ENCODE measurements at regions not wholly inside any gene's neighbourhood (a gene's known extent, or its start where the extent isn't known, plus 50 kb on each side); places are given as distances from the start of the nearest gene placed in this dataset.

GRCh38 chr4:128517096-128517738, 229.6 kb upstream of the PGRMC2 start:
- Mint-ChIP-seq H3K36me3 (ENCODE audit: low read depth) (peaks cover 3% of the 10 kb centered on the region), H3K27ac (peak overlapping the region; percentile 20), H3K27me3 (no peaks in the 10 kb centered on the region), H3K9me3 (peaks cover 9% of the 10 kb centered on the region), H3K4me1 (peaks cover 27% of the 10 kb centered on the region), H3K4me3 (no peak overlapping the region)
- DNase-seq (no peak), ATAC-seq (no peak)

DNA sequence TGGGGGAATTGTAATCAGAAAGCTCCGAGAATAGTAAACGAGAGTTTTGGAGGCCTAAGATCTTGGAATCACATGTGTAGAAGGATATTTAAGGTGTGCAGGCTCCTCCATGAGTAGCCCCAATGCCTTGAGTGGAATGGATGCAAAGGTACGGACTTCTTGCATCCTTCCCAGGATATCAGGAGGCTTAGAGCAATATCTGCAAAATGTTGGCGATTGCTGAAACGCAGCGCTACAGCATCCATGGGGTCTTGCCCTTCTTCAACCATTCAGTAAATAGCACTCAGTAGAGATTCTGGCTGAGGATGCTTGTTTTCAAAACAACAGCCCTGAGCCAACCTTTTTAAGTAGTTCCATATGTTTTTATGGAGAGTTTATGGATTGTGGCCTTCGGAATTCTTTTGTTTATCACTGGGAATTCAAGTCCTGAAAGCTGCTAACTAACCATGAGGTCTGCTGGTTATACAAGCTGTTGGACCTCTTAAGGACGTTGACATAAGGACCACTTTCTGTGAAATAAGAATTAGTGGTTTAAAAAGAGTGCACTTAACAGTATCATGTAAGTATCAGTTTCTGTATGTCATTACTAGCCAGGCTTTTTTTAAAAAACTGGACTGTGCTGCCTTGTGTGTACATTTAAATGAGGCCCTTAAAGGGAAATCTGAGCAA, 228.8 kb upstream of the PGRMC2 start:
- Mint-ChIP-seq H3K4me1 (peaks cover 27% of the 10 kb centered on the region), H3K36me3 (ENCODE audit: low read depth) (peaks cover 3% of the 10 kb centered on the region), H3K27ac (no peak overlapping the region), H3K27me3 (no peaks in the 10 kb centered on the region), H3K4me3 (no peak overlapping the region), H3K9me3 (peaks cover 9% of the 10 kb centered on the region)
- ATAC-seq: no peak
- no peak for DNase-seq

GRCh38 chr4:128513664-128514484, 226.3 kb upstream of the PGRMC2 start:
- peaks cover 3% of the 10 kb centered on the region for H3K36me3 Mint-ChIP-seq (ENCODE audit: low read depth)
- no peaks in the 10 kb centered on the region for H3K27me3 Mint-ChIP-seq
- H3K9me3 Mint-ChIP-seq: peaks cover 9% of the 10 kb centered on the region
- DNase-seq: no peak
- H3K4me1 Mint-ChIP-seq: peaks cover 27% of the 10 kb centered on the region
- peak overlapping the region; percentile 75 for H3K27ac Mint-ChIP-seq
- H3K4me3 Mint-ChIP-seq: peak overlapping the region; percentile 35
- ATAC-seq: peak; percentile 23

DNA sequence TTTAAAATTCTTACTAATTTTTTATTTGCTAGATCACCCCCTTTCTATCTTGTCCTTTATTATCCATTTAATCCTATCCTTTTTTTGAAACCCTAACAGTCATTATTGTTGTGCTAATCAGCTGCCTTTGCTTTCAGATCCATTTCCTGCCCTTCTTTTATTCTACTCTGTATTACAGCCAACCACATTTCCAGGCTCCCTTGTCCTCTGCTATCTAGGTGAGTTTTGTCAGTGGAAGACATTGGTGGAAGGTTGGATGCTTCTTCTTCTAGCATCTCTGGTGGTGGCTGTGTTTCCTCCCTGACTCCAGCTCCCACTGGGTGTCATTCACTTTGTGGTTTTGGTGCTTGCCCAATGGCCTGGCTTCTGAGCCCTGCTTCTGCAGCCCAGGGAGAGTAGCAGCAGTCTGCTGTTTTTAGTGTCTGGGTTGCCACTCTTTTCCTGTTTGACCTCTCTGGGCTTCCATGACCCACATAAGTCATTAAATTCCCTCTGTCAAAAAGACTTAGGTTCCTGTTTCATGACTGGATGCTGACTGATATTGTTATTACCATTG, 225.2 kb upstream of the PGRMC2 start:
- ATAC-seq: no peak
- peaks cover 3% of the 10 kb centered on the region for H3K36me3 Mint-ChIP-seq (ENCODE audit: low read depth)
- H3K4me3 Mint-ChIP-seq: no peak overlapping the region
- peaks cover 9% of the 10 kb centered on the region for H3K9me3 Mint-ChIP-seq
- no peaks in the 10 kb centered on the region for H3K27me3 Mint-ChIP-seq
- no peak for DNase-seq
- no peak overlapping the region for H3K27ac Mint-ChIP-seq
- peaks cover 18% of the 10 kb centered on the region for H3K4me1 Mint-ChIP-seq

DNA sequence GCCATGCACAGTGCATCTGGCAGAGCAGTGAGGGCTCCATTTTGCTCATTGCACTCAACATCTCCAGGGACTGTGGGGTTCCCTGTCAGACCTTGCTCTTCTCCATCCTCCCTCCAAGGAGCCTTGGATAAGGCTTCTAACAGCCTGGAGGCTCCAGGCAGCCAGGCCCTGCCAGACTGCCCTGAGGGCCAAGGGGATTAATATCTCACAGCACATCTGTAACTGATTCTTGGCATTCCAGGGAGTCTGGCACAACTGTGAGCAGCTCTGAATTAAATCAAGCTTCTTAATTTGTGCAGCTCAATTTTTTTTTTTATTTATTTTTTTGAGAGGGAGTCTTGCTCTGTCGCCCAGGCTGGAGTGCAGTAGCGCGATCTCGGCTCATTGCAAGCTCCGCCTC, 224.5 kb upstream of the PGRMC2 start:
- Mint-ChIP-seq H3K9me3 (peaks cover 9% of the 10 kb centered on the region), H3K4me3 (no peak overlapping the region), H3K27me3 (no peaks in the 10 kb centered on the region), H3K4me1 (peaks cover 11% of the 10 kb centered on the region), H3K36me3 (ENCODE audit: low read depth) (peaks cover 3% of the 10 kb centered on the region), H3K27ac (no peak overlapping the region)
- DNase-seq (no peak), ATAC-seq (no peak)

GRCh38 chr4:128510850-128511249, 223.2 kb upstream of the PGRMC2 start:
- DNase-seq: no peak
- no peak for ATAC-seq
- Mint-ChIP-seq H3K9me3 (peaks cover 9% of the 10 kb centered on the region), H3K36me3 (ENCODE audit: low read depth) (peaks cover 3% of the 10 kb centered on the region), H3K4me3 (no peak overlapping the region), H3K4me1 (peaks cover 11% of the 10 kb centered on the region), H3K27ac (no peak overlapping the region), H3K27me3 (no peaks in the 10 kb centered on the region)

DNA sequence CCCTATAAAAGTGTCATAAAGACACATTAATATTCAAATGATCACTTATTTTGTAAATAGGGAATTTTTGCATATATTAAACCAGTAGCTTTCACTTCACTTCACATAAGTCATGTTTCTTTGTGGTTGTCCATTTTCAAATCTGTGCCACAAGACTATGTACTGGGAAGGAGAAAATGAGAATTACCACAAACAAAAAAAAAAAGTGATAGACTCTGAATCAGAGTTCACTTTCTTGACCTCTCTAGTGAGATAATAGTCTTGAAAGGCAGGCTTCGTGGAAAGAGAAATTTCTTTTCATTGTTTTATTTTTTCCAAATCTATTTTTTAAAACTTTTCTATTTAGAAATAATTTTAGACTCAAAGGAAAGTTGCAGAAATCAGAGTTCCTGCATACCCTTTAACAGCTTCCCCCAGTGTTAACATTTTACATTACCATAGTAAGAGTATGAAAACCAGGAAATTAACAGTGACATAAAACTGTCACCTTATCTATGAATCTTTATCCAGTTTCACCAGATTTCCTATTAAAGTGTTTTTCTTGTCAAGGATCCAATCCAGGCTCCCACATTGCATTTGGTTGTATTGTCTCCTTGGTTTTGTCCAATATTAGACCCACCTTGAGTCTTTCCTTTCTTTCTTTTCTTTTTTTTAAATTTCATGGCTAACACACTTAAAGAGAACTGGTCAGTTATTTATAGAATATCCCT, 215.4 kb upstream of the PGRMC2 start:
- Mint-ChIP-seq H3K4me3 (no peak overlapping the region), H3K9me3 (peaks cover 10% of the 10 kb centered on the region), H3K27ac (no peak overlapping the region), H3K36me3 (ENCODE audit: low read depth) (peaks cover 2% of the 10 kb centered on the region), H3K27me3 (no peaks in the 10 kb centered on the region), H3K4me1 (no peaks in the 10 kb centered on the region)
- ATAC-seq (no peak), DNase-seq (no peak)

GRCh38 chr4:128501239-128501638, 213.6 kb upstream of the PGRMC2 start:
- no peak overlapping the region for H3K27ac Mint-ChIP-seq
- H3K27me3 Mint-ChIP-seq: no peaks in the 10 kb centered on the region
- peaks cover 20% of the 10 kb centered on the region for H3K9me3 Mint-ChIP-seq
- no peak overlapping the region for H3K4me3 Mint-ChIP-seq
- H3K4me1 Mint-ChIP-seq: no peaks in the 10 kb centered on the region
- H3K36me3 Mint-ChIP-seq (ENCODE audit: low read depth): peaks cover 4% of the 10 kb centered on the region
- DNase-seq (no peak), ATAC-seq (no peak)

- H3K27me3 Mint-ChIP-seq: no peaks in the 10 kb centered on the region
- no peak overlapping the region for H3K27ac Mint-ChIP-seq
- no peaks in the 10 kb centered on the region for H3K4me1 Mint-ChIP-seq
- DNase-seq: no peak
- peaks cover 13% of the 10 kb centered on the region for H3K9me3 Mint-ChIP-seq
- no peak for ATAC-seq
- H3K4me3 Mint-ChIP-seq: no peak overlapping the region
- H3K36me3 Mint-ChIP-seq (ENCODE audit: low read depth): peaks cover 2% of the 10 kb centered on the region
These were observed 200.6 kb upstream of the PGRMC2 start for GRCh38 chr4:128488055-128488705.

- Mint-ChIP-seq H3K4me3 (no peak overlapping the region), H3K36me3 (ENCODE audit: low read depth) (peaks cover 2% of the 10 kb centered on the region), H3K27ac (no peak overlapping the region), H3K9me3 (peaks cover 6% of the 10 kb centered on the region), H3K27me3 (no peaks in the 10 kb centered on the region), H3K4me1 (no peaks in the 10 kb centered on the region)
- ATAC-seq: no peak
- no peak for DNase-seq
These were observed 197.3 kb upstream of the PGRMC2 start for GRCh38 chr4:128484896-128485295.

DNA sequence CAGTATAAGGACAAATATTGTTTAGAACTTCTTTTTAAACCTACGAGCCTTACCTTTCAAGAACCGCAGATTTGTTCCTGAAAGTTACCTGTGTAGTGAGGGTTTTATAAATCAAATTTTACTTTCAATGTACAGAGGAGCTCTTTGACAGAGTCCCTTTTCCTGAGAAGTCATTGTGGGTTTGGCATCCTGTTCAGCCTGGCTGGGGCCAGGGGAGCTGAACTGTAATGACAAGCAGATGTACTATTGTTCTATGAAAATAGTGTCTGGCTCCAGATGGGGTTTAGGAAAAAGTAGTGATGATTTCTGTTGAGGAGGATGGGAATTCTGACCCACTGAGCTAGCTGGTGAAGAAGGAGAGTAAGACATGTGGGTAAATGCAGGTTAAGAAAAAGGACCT, 196.2 kb upstream of the PGRMC2 start:
- Mint-ChIP-seq H3K4me3 (no peak overlapping the region), H3K9me3 (peaks cover 6% of the 10 kb centered on the region), H3K27me3 (no peaks in the 10 kb centered on the region), H3K4me1 (no peaks in the 10 kb centered on the region), H3K36me3 (ENCODE audit: low read depth) (peaks cover 2% of the 10 kb centered on the region), H3K27ac (no peak overlapping the region)
- DNase-seq (no peak), ATAC-seq (no peak)

DNA sequence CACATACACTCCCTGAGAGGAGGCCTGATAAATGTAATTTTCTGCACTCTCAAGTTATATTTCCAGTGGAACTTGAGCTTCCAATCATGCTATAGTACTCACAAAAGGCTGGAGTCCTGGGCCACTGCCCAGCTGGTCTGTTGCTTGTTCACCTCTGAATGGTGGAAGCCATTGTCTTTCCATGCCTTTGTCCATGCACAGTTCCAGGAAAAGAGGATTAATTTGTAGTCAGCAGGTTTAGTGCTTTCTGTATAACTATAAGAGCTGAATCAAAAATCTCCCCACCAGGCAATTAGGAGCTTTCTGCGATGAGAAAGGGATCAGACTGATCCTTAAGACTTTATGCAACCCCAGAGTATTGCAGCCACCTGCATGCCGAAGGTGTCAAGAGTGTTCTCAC, 195.4 kb upstream of the PGRMC2 start:
- Mint-ChIP-seq H3K9me3 (peaks cover 6% of the 10 kb centered on the region), H3K4me1 (no peaks in the 10 kb centered on the region), H3K36me3 (ENCODE audit: low read depth) (peaks cover 2% of the 10 kb centered on the region), H3K27me3 (no peaks in the 10 kb centered on the region), H3K27ac (no peak overlapping the region), H3K4me3 (no peak overlapping the region)
- ATAC-seq (no peak), DNase-seq (no peak)

GRCh38 chr4:128481752-128482480, 194.3 kb upstream of the PGRMC2 start:
- Mint-ChIP-seq H3K36me3 (ENCODE audit: low read depth) (peaks cover 2% of the 10 kb centered on the region), H3K27ac (no peak overlapping the region), H3K27me3 (no peaks in the 10 kb centered on the region), H3K4me3 (no peak overlapping the region), H3K9me3 (no peaks in the 10 kb centered on the region), H3K4me1 (no peaks in the 10 kb centered on the region)
- ATAC-seq (no peak), DNase-seq (no peak)

Data from activated naive CD8-positive, alpha-beta T cell treated with anti-CD3 and anti-CD28 coated beads, Interleukin-2, amount 50 U/mL, for 24 hours (primary cell).